ENCODE measurements at regions not wholly inside any gene's neighbourhood (a gene's known extent, or its start where the extent isn't known, plus 50 kb on each side); places are given as distances from the start of the nearest gene placed in this dataset.

- Histone ChIP-seq H3K9ac (ENCODE audit: low read depth, low read length) (no peak overlapping the region), H3K36me3 (ENCODE audit: control insufficient read depth, insufficient read depth, low read length) (no peaks in the 10 kb centered on the region), H3K4me3 (ENCODE audit: insufficient read depth, low read depth, low read length) (no peak overlapping the region), H4K5ac (ENCODE audit: low read depth, low read length) (no peak overlapping the region), H3K27ac (ENCODE audit: insufficient read depth, low read length) (no peak overlapping the region), H3K79me1 (ENCODE audit: low read depth in 1 of 2, low read length in 2 of 2) (no peaks in the 10 kb centered on the region), H3K56ac (ENCODE audit: extremely low read depth, insufficient read depth, low read length) (no peak overlapping the region), H4K20me1 (ENCODE audit: insufficient read depth, low read length) (no peaks in the 10 kb centered on the region), H3K4ac (ENCODE audit: low read depth, low read length) (no peak overlapping the region), H4K91ac (ENCODE audit: insufficient read depth, low read depth, low read length) (no peak overlapping the region), H3K27me3 (ENCODE audit: control insufficient read depth, insufficient read depth, low read length) (no peaks in the 10 kb centered on the region), H3K18ac (ENCODE audit: low read depth, low read length) (no peak overlapping the region), H3K23ac (ENCODE audit: low read depth, low read length) (no peak overlapping the region), H4K8ac (ENCODE audit: low read depth in 2 of 2, low read length in 2 of 2) (no peak overlapping the region), H2BK15ac (ENCODE audit: low read depth, low read length) (no peak overlapping the region), H3K9me1 (ENCODE audit: insufficient read depth, low read length) (no peaks in the 10 kb centered on the region), H3K4me2 (ENCODE audit: low read depth, low read length) (no peak overlapping the region), H3K9me3 (ENCODE audit: control insufficient read depth, insufficient read depth, low read length) (no peaks in the 10 kb centered on the region), H2AK9ac (replicated peaks; ENCODE audit: low read depth, low read length, poor library complexity) (no peak overlapping the region), H2BK20ac (ENCODE audit: low read depth, low read length) (no peak overlapping the region), H3K14ac (replicated peaks; ENCODE audit: low read depth, low read length) (no peak overlapping the region), H2AFZ (replicated peaks; ENCODE audit: low read length, poor library complexity) (no peak overlapping the region), H3K4me1 (ENCODE audit: control insufficient read depth, insufficient read depth, low read length) (no peaks in the 10 kb centered on the region), H2BK5ac (ENCODE audit: low read depth, low read length, poor library complexity, severe bottlenecking) (no peak overlapping the region), H2BK120ac (ENCODE audit: low read depth, low read length) (no peak overlapping the region), H2AK5ac (ENCODE audit: low read depth, low read length) (no peak overlapping the region)
- no peak for ATAC-seq (ENCODE audit: low read depth)
- no CpG with 5 or more reads among the region's 3 CpGs for WGBS, 2 experiments (ENCODE audit: extremely low coverage in 2 of 2, insufficient read length in 1 of 2)
- BruUV-seq (replicated peaks), result no TSS peak
- dilution Hi-C loops (cut with HindIII; ENCODE audit: low sequenced_read_pairs, unreplicated experiment), result no loop called here
- ChIA-PET POLR2A (ENCODE audit: unreplicated experiment) (no interaction called here), CTCF (no interaction called here)
- intact Hi-C loops (cut with micrococcal nuclease), result no loop called here
- in situ Hi-C loops (cut with MboI; ENCODE audit: low sequenced_read_pairs), result no loop called here
- no peak for TF ChIP-seq CEBPB (IDR thresholded peaks at IDR 0.05; ENCODE audit: low read depth, low read length)
- no peak for TF ChIP-seq CTCF (conservative IDR thresholded peaks at IDR 0.05; ENCODE audit: low read depth, low read length)
- no peak for TF ChIP-seq POLR2A (IDR thresholded peaks at IDR 0.05; ENCODE audit: low read depth, low read length)
- no peak for TF ChIP-seq MAFK (IDR thresholded peaks at IDR 0.05; ENCODE audit: low read depth, low read length)
- no peak for TF ChIP-seq USF2 (IDR thresholded peaks at IDR 0.05; ENCODE audit: low read depth, low read length)
- TF ChIP-seq SMC3 (IDR thresholded peaks at IDR 0.05; ENCODE audit: low read depth, low read length), result no peak
- no peak for TF ChIP-seq RFX5 (IDR thresholded peaks at IDR 0.05; ENCODE audit: low read depth, low read length)
- TF ChIP-seq CHD1 (IDR thresholded peaks at IDR 0.05; ENCODE audit: low read depth, low read length), result no peak
- TF ChIP-seq RAD21 (IDR thresholded peaks at IDR 0.05; ENCODE audit: low read length), result no peak
- TF ChIP-seq RCOR1 (IDR thresholded peaks at IDR 0.05; ENCODE audit: insufficient replicate concordance, low read length), result no peak
- no peak for TF ChIP-seq FOS (IDR thresholded peaks at IDR 0.05; ENCODE audit: low read depth, low read length)
- no peak for TF ChIP-seq NFE2L2 (IDR thresholded peaks at IDR 0.05; ENCODE audit: low read depth, low read length)
- no peak for TF ChIP-seq MXI1 (IDR thresholded peaks at IDR 0.05; ENCODE audit: borderline replicate concordance, low read depth, low read length)
- TF ChIP-seq ELK1 (IDR thresholded peaks at IDR 0.05; ENCODE audit: borderline replicate concordance, low read depth, low read length), result no peak
- TF ChIP-seq BHLHE40 (IDR thresholded peaks at IDR 0.05; ENCODE audit: low read depth, low read length), result no peak
- TF ChIP-seq MAZ (IDR thresholded peaks at IDR 0.05; ENCODE audit: borderline replicate concordance, low read depth, low read length), result no peak
- DNase-seq, result no peak
Measured at GRCh38 chr3:31057891-31058290, 163.4 kb upstream of the GADL1 start.

Data from IMR-90 (cell line).